ENCODE measurements at regions not wholly inside any gene's neighbourhood (a gene's known extent, or its start where the extent isn't known, plus 50 kb on each side); places are given as distances from the start of the nearest gene placed in this dataset.

DNA sequence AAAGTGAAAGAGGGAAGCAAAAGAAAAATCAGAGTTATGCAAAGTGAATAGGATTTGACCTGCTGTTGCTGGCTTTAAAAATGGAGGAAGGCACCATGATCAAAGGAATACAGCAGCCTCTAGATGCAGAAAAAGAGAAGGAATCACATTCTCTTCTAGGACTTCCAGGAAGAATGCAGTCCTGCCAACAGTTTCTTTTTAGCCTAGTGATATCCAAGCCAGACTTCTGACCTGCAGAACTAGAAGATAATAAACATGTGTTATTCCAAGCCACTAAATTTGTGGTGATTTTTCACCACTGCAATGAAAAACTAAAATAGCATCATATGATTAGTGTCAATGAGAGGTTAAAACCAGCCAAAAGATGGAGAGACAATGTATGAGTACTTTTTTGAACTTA lies 101.9 kb upstream of the ADAMTS5 start:
- Histone ChIP-seq H3K4me1 (ENCODE audit: low read length) (no peaks in the 10 kb centered on the region), H3K4me3 (ENCODE audit: low read length) (no peak overlapping the region), H3K27me3 (ENCODE audit: low read length) (no peaks in the 10 kb centered on the region), H3K9me3 (ENCODE audit: low read length) (peaks cover 30% of the 10 kb centered on the region), H3K79me2 (ENCODE audit: low read length) (no peaks in the 10 kb centered on the region), H3K4me2 (ENCODE audit: low read depth, low read length, poor library complexity, severe bottlenecking) (no peak overlapping the region), H3K36me3 (ENCODE audit: insufficient read depth, low read length) (no peaks in the 10 kb centered on the region), H2AFZ (ENCODE audit: low read length) (no peak overlapping the region), H3K27ac (ENCODE audit: low read length) (no peak overlapping the region), H3K9ac (ENCODE audit: low read length) (no peak overlapping the region), H3K9me2 (replicated peaks; ENCODE audit: insufficient read depth, low read length) (no peaks in the 10 kb centered on the region), H4K20me1 (ENCODE audit: insufficient read depth, low read depth, low read length) (no peaks in the 10 kb centered on the region)
- no peak for DNase-seq

DNA sequence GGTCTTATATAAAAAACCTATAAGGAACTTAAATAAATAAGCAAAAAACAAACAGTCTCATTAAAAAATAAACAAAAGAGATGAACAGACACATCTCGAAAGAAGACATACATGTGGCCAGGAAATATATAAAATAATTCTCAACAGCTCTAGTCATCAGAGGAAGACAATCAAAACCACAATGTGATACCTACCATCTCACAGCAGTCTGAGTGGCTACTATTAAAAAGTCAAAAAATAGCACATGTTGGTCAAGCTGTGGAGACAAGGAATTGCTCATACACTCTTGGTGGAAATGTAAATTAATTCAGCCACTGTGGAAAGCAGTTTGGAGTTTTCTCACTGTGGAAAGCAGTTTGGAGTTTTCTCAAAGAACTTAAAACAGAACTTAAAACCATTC lies 100.3 kb upstream of the ADAMTS5 start:
- Histone ChIP-seq H2AFZ (ENCODE audit: low read length) (no peak overlapping the region), H3K4me2 (ENCODE audit: low read depth, low read length, poor library complexity, severe bottlenecking) (no peak overlapping the region), H3K9me2 (replicated peaks; ENCODE audit: insufficient read depth, low read length) (no peaks in the 10 kb centered on the region), H3K9me3 (ENCODE audit: low read length) (peaks cover 41% of the 10 kb centered on the region), H3K36me3 (ENCODE audit: insufficient read depth, low read length) (no peaks in the 10 kb centered on the region), H3K27me3 (ENCODE audit: low read length) (no peaks in the 10 kb centered on the region), H3K9ac (ENCODE audit: low read length) (no peak overlapping the region), H3K79me2 (ENCODE audit: low read length) (no peaks in the 10 kb centered on the region), H3K4me1 (ENCODE audit: low read length) (no peaks in the 10 kb centered on the region), H3K27ac (ENCODE audit: low read length) (no peak overlapping the region), H4K20me1 (ENCODE audit: insufficient read depth, low read depth, low read length) (no peaks in the 10 kb centered on the region), H3K4me3 (ENCODE audit: low read length) (no peak overlapping the region)
- DNase-seq, result no peak

DNA sequence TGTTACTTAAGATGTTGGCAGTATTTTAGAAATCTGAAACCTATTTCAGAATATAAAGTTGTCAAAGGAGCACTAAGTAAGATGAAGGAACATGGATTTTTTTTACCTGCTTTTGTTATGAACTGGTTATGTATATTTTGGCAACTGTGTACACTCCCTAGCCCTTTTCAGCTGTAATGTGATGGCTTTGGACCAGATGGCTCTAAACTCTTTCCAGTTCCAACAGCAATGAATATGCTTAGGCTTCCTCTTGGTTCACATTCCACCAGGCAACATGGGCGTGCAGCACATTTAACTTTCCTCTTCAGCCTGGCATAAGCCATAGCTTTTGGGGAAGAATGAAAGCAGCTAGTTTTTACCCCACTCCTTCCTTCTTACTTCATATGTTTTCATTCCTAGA lies 95.6 kb upstream of the ADAMTS5 start:
- Histone ChIP-seq H3K4me3 (ENCODE audit: low read length) (no peak overlapping the region), H3K79me2 (ENCODE audit: low read length) (no peaks in the 10 kb centered on the region), H3K4me1 (ENCODE audit: low read length) (no peaks in the 10 kb centered on the region), H2AFZ (ENCODE audit: low read length) (no peak overlapping the region), H3K9me3 (ENCODE audit: low read length) (peaks cover 46% of the 10 kb centered on the region), H3K27ac (ENCODE audit: low read length) (no peak overlapping the region), H3K36me3 (ENCODE audit: insufficient read depth, low read length) (no peaks in the 10 kb centered on the region), H3K9me2 (replicated peaks; ENCODE audit: insufficient read depth, low read length) (no peaks in the 10 kb centered on the region), H4K20me1 (ENCODE audit: insufficient read depth, low read depth, low read length) (no peaks in the 10 kb centered on the region), H3K9ac (ENCODE audit: low read length) (no peak overlapping the region), H3K27me3 (ENCODE audit: low read length) (no peaks in the 10 kb centered on the region), H3K4me2 (ENCODE audit: low read depth, low read length, poor library complexity, severe bottlenecking) (no peak overlapping the region)
- DNase-seq, result no peak

DNA sequence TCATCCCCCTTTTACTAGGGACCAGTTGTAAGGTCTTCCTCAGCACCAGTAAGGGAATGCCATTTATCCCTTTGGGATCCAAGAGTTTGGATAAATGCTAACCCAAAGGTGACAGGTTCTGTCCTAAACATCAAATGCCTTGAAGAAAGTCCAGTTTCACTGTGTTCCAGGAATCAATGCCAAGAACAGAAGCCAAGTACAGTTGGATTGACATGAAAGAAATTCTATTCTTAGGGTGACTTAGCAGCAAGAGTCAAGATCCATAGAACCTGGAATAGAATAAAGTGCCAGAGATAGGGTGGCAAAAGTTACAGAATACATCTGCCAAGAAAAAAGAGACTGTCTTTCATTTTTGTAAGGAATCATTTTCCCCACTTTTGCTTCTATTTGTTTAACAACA lies 94.9 kb upstream of the ADAMTS5 start:
- Histone ChIP-seq H3K36me3 (ENCODE audit: insufficient read depth, low read length) (no peaks in the 10 kb centered on the region), H3K4me3 (ENCODE audit: low read length) (no peak overlapping the region), H3K27me3 (ENCODE audit: low read length) (no peaks in the 10 kb centered on the region), H3K9ac (ENCODE audit: low read length) (no peak overlapping the region), H3K27ac (ENCODE audit: low read length) (no peak overlapping the region), H3K4me1 (ENCODE audit: low read length) (no peaks in the 10 kb centered on the region), H3K4me2 (ENCODE audit: low read depth, low read length, poor library complexity, severe bottlenecking) (no peak overlapping the region), H4K20me1 (ENCODE audit: insufficient read depth, low read depth, low read length) (no peaks in the 10 kb centered on the region), H2AFZ (ENCODE audit: low read length) (no peak overlapping the region), H3K9me3 (ENCODE audit: low read length) (peaks cover 44% of the 10 kb centered on the region), H3K9me2 (replicated peaks; ENCODE audit: insufficient read depth, low read length) (no peaks in the 10 kb centered on the region), H3K79me2 (ENCODE audit: low read length) (no peaks in the 10 kb centered on the region)
- DNase-seq, result no peak

DNA sequence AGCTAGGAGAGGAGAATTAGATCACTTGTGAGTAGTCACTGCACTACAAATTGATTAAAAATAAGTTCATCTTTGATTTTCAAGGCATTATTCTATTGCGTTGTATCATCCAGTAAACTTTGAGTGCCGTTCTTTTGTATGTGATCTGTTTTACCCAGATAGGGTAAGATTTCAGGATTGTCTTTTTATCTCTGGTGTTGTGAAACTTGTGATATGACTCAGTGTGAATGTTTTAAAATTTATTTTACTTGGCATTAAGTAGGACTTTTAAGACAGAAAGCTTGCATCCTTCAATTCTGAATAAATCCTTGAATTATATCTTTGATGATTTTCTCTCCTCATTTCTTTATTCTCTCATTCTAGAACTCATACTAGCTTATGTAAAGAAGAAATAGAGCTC lies 93.3 kb upstream of the ADAMTS5 start:
- no peak overlapping the region for H3K27ac ChIP-seq (ENCODE audit: low read length)
- H3K4me3 ChIP-seq (ENCODE audit: low read length), result no peak overlapping the region
- no peak overlapping the region for H3K9ac ChIP-seq (ENCODE audit: low read length)
- no peaks in the 10 kb centered on the region for H3K36me3 ChIP-seq (ENCODE audit: insufficient read depth, low read length)
- H3K4me2 ChIP-seq (ENCODE audit: low read depth, low read length, poor library complexity, severe bottlenecking), result no peak overlapping the region
- H3K9me3 ChIP-seq (ENCODE audit: low read length), result peaks cover 40% of the 10 kb centered on the region
- no peaks in the 10 kb centered on the region for H3K79me2 ChIP-seq (ENCODE audit: low read length)
- H3K9me2 ChIP-seq (replicated peaks; ENCODE audit: insufficient read depth, low read length), result no peaks in the 10 kb centered on the region
- no peak overlapping the region for H2AFZ ChIP-seq (ENCODE audit: low read length)
- no peaks in the 10 kb centered on the region for H3K27me3 ChIP-seq (ENCODE audit: low read length)
- H3K4me1 ChIP-seq (ENCODE audit: low read length), result no peaks in the 10 kb centered on the region
- no peaks in the 10 kb centered on the region for H4K20me1 ChIP-seq (ENCODE audit: insufficient read depth, low read depth, low read length)
- no peak for DNase-seq

DNA sequence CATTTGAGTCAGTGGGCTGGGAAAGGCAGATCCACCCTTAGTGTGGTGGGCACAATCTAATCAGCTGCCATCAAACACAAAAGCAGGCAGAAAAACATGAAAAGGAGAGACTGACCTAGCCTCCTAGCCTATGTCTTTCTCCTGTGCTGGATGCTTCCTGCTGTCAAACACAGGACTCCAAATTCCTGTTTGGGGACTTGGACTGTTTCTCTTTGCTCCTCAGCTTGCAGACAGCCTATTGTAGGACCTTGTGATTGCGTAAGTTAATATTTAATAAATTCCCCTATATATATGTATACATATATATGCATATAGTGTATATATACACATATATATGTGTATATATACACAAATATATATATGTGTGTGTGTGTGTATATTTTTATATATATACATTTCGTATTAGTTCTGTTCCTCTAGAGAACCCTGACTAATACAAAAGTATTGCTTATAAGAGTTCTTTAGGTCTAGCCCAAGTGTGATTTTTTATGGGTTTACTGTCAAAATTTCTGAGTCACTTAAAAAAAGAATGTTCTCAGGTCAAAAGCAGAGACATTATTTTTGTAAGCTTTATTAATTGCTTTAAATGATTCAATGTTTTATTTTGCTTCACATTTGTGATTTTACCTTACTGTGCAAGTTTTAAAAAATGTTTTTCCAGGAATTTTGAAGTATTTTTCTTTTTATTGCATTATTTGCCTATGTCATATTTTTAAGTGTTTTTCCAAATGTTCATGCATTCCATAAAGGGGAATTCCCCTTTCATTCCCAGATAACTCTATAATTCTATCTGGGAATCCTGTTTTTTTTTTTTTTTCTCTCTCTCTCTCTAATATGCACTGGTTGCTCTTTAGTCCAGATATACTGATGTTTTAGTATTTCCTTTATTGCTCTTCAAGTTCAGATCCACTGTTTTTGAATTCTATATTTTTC lies 92.1 kb upstream of the ADAMTS5 start:
- Histone ChIP-seq H3K27ac (ENCODE audit: low read length) (no peak overlapping the region), H3K4me1 (ENCODE audit: low read length) (no peaks in the 10 kb centered on the region), H3K4me3 (ENCODE audit: low read length) (no peak overlapping the region), H3K79me2 (ENCODE audit: low read length) (no peaks in the 10 kb centered on the region), H3K9me3 (ENCODE audit: low read length) (peaks cover 33% of the 10 kb centered on the region), H3K27me3 (ENCODE audit: low read length) (no peaks in the 10 kb centered on the region), H3K9me2 (replicated peaks; ENCODE audit: insufficient read depth, low read length) (no peaks in the 10 kb centered on the region), H4K20me1 (ENCODE audit: insufficient read depth, low read depth, low read length) (no peaks in the 10 kb centered on the region), H3K4me2 (ENCODE audit: low read depth, low read length, poor library complexity, severe bottlenecking) (no peak overlapping the region), H2AFZ (ENCODE audit: low read length) (no peak overlapping the region), H3K9ac (ENCODE audit: low read length) (no peak overlapping the region), H3K36me3 (ENCODE audit: insufficient read depth, low read length) (no peaks in the 10 kb centered on the region)
- DNase-seq, result no peak

DNA sequence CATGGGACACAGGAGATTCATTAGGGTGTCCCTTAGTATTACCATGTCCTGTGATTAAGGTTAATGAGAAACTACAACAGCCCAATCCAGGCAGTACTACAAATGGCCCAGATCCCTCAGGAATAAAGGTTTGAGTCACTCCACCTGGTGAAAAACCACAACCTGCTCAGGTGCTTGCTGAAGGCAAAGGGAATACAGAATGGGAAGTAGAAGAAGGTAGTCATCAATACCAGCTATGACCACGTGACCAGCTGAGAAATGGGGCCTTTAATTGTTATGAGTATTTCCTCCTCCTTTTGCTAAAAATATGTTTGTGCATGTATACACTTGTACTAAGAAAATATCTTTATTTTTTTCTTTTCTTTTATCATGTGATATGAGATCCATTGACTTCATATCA lies 91.1 kb upstream of the ADAMTS5 start:
- Histone ChIP-seq H3K9ac (ENCODE audit: low read length) (no peak overlapping the region), H3K4me2 (ENCODE audit: low read depth, low read length, poor library complexity, severe bottlenecking) (no peak overlapping the region), H2AFZ (ENCODE audit: low read length) (no peak overlapping the region), H3K36me3 (ENCODE audit: insufficient read depth, low read length) (no peaks in the 10 kb centered on the region), H3K27me3 (ENCODE audit: low read length) (no peaks in the 10 kb centered on the region), H3K27ac (ENCODE audit: low read length) (no peak overlapping the region), H3K9me3 (ENCODE audit: low read length) (peaks cover 28% of the 10 kb centered on the region), H4K20me1 (ENCODE audit: insufficient read depth, low read depth, low read length) (no peaks in the 10 kb centered on the region), H3K9me2 (replicated peaks; ENCODE audit: insufficient read depth, low read length) (no peaks in the 10 kb centered on the region), H3K79me2 (ENCODE audit: low read length) (no peaks in the 10 kb centered on the region), H3K4me3 (ENCODE audit: low read length) (no peak overlapping the region), H3K4me1 (ENCODE audit: low read length) (no peaks in the 10 kb centered on the region)
- DNase-seq, result no peak

DNA sequence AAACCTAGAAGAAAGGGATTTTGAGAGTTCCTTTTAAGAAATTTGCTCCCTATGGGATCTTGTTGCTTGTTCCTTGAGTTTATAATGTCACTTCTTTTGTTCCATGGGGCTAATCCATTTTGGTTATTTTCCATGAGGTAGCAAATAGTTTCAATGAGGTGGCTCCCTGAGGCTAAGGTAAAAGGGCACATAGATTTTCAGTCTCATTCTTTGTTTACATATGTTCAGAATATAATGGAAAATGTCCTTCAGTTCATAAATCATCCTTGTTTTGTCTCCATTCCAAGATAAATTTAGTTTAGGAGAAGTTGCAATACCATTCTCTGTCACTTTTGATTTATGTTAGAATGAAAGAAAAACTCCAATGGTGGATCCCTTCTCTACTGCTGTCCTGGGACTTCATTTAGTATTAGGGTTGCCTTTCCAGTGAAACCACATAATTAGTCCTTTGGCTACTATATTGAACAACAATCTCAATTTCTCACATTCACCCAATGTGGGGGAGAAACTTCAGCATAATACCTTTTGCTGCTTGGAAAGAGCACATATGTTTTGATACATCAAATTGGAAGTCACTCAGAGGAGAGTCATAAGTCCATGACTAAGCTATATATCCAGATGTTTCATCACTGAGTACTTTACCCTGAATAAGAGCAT lies 80.9 kb upstream of the ADAMTS5 start:
- Histone ChIP-seq H4K20me1 (ENCODE audit: insufficient read depth, low read depth, low read length) (no peaks in the 10 kb centered on the region), H3K27me3 (ENCODE audit: low read length) (no peaks in the 10 kb centered on the region), H2AFZ (ENCODE audit: low read length) (no peak overlapping the region), H3K4me3 (ENCODE audit: low read length) (no peak overlapping the region), H3K27ac (ENCODE audit: low read length) (no peak overlapping the region), H3K4me2 (ENCODE audit: low read depth, low read length, poor library complexity, severe bottlenecking) (no peak overlapping the region), H3K79me2 (ENCODE audit: low read length) (no peaks in the 10 kb centered on the region), H3K4me1 (ENCODE audit: low read length) (no peaks in the 10 kb centered on the region), H3K9me3 (ENCODE audit: low read length) (peaks cover 11% of the 10 kb centered on the region), H3K9ac (ENCODE audit: low read length) (no peak overlapping the region), H3K9me2 (replicated peaks; ENCODE audit: insufficient read depth, low read length) (no peaks in the 10 kb centered on the region), H3K36me3 (ENCODE audit: insufficient read depth, low read length) (no peaks in the 10 kb centered on the region)
- no peak for DNase-seq
